ENCODE measurements at regions not wholly inside any gene's neighbourhood (a gene's known extent, or its start where the extent isn't known, plus 50 kb on each side); places are given as distances from the start of the nearest gene placed in this dataset.

DNA sequence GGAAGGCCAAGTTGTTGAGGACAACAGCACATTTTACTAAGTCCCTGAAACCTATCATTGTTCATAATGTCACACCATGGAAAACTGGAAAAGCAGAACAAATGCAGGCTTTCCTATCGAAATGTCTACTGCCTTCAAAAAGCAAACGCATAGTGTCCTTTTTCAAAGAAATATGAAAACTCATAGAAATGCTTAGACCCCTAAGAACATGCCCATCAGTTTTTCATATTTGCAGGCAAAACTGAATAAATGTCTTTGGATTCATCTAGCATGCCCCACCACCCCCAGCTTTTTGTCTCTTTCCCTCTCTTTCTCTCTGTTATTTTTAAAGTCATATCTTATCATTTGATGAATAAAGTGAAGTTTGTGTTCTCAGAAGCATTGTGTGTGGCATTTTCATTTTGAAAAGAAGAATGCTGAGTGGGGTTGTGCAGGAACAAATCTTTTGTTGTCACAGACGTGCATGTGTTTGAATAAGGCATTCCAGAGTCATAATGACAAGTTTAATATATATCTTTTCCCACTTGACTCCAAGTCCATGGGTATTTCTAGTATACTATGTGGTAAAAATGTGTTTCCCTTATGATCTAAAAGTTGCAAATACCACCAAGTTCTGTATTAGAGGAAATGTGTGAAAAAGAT lies 2180.0 kb upstream of the PIK3C3 start:
- no peak for DNase-seq (ENCODE audit: low read depth in 4 of 4, low spot score in 3 of 4)

DNA sequence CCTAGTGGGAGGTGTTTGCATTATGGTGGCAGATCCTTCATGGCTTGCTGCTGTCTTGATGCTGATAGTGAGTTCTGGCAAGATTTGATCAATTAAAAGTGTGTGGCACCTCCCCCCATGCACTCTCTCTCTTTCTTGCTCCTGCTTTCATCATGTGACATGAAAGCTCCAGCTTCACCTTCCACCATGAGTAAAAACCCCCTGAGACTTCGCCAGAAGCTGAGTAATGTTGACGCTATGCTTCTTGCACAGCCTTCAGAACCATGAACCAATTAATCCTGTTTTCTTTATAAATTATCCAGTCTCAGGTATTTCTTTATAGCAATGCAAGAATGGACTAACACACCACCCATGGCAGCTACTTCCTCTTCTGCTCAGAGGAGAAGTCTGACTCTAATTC lies 2181.4 kb upstream of the PIK3C3 start:
- no peak for DNase-seq (ENCODE audit: low read depth in 4 of 4, low spot score in 3 of 4)

DNA sequence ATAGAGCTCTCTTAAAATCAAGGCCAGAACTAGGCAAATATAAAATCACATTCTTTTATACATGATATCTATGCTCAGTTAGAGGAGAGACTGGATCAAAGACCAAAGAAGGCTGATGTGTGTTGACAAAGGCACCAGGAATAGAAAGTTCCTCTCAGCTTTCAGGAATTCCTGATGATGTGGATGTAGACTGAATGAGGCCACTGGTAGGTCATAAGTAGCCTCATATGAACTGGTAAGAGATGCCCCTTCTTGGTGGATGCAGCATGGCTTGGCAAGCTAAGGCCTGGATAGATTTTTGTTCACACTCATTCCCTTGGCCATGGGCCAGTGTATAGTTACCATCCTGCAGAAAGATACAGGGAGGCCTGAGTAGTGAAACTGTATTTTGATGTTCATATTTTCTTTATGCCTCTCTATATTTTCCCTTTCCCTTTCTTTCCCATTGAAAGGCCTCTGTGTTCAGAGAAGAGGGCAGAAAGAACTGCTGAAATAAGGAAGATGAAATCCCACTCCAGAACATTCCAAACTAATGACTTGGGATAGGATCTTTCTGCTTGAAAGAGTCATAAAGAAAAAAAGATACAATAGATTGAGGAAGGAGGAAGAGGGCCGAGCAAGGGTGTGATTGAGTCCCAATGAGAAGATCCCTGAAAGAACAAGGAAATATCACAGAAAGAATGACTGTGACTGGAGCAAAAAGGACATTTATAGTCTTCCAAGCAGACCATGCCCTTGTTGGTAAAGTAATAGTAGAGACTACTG lies 2182.7 kb upstream of the PIK3C3 start:
- no peak for DNase-seq (ENCODE audit: low read depth in 4 of 4, low spot score in 3 of 4)

DNA sequence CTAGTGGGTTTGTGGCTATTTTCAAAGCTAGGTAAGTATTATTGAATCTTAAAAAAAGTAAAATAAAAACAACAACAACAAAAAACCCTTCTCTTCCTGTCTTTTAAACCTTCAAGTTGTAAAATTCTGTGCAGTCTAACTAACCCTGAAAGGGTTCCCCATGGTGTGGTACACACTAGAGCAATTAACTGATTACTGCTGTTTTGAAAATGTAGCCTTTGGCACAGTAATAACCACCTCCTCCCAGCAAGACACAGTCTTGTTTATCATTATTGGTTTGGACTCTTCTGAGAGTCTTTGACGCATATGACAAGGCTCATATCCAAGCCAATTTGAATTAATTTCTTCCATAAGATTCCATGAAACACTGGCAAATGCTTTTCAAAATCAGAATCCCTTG lies 2184.6 kb upstream of the PIK3C3 start:
- no peak for DNase-seq (ENCODE audit: low read depth in 4 of 4, low spot score in 3 of 4)

DNA sequence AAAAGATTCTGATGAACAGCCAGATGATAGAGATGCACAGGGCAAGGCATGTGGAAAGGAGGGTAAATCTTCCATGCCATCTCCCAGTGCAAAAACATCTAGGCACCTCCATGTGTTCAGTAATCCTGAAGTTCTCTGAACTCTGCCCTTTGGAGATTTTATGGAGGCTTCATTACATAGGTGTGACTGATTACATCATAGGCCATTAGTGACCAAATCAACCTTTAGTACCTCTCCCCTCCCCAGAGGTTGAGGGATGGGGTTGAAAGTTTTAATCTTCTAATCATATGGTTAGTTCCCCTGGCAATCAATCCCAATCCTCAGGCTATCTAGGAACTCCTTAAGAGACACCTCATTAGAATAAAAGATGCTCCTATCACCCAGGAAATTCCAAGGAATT lies 2190.2 kb upstream of the PIK3C3 start:
- no peak for DNase-seq (ENCODE audit: low read depth in 4 of 4, low spot score in 3 of 4)

DNA sequence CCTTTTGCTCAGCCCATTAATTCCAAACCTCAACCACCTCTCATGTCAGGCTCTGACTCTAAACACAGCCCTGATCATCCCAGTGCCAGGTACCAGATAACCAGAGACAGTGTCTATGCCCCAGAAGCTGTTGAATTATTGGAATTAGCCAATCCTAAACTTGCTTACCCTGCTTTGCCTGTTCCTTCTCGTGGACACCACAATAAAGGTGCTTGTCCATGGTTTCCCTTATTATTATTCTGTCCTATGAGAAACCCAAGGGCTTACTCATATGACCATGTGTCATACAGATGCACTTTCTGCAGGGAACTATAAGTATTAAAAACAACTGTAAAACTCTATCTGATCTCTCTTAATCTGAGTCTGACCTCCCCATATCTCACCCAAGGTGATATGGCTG lies 2193.8 kb upstream of the PIK3C3 start:
- DNase-seq (ENCODE audit: low read depth in 4 of 4, low spot score in 3 of 4) = no peak

DNA sequence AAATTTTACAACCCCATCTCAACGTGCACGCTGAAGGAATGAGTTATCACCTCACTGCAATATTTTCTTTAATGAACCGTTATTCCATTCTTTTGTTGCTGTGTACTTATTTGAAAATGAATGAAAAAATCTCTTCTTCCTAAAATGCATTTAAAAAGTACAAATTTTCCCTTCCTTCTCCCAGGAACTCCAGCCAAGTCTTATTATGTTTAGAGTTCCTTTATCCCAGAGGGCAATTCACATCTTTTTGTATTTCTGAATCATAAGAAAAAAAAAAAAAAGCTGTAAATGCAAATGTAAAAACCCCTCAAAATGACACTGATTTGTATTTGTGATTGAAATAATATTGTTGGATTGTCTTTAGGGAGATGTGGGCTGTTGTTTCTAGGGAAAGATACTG lies 2194.3 kb upstream of the CELF4 start:
- DNase-seq (ENCODE audit: low read depth in 4 of 4, low spot score in 3 of 4) = no peak

DNA sequence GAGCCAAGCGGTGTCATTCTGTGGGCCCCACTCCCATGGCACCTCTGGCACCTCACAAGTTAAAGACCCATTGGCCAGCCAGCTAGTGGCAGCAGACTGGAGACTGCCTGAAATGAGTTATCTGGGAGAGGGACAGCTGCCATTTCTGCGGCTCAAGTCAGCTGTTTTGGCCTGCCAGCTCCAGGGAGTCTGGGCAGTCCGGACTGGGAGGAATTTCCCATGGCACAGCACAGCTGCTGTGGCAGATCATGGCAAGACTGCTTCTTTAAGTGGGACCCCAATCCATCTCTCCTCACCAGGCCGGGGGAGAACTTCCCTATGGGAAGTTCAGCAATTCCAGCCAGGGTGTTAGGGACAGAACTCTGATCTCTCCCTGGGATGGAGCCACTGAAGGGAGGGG lies 2187.6 kb upstream of the CELF4 start:
- DNase-seq (ENCODE audit: low read depth in 4 of 4, low spot score in 3 of 4) = no peak

DNA sequence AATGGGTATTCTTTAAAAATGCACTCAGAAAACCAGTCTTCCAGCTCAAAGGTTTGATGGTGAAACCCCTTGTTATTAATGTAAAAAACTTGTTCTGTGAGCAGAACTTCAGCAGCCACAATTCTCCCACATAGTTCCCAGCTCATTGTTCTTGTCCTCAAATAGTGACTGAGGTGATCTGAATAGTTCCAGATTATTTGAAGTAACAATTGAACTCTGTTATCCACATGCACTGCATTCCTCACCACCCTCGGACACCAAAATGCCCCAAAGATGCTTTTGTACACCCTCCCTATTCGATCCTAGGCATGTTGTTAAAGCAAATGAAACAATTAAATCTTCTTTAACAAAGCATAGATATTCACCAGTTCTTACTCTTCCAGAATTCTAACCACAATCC lies 2186.8 kb upstream of the CELF4 start:
- DNase-seq (ENCODE audit: low read depth in 4 of 4, low spot score in 3 of 4) = no peak

DNA sequence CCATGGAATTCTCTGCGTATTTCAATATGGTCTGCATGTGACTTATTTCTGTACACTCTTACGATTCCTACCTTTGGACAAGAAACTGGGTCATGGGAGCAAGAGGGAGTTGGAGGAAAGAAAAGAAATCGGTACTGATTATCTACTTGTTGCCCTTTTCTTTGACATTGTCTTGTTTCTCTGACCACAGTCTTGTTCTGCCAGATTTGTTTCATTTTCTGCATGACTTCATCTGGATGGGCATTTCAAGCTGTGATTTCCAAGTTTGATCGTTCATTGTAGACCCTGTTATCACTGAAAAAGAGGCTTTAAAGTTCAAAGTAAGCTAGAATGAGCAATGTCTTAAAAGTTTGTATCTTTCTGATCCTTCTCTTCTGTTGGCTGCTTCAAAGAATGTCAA lies 2186.3 kb upstream of the CELF4 start:
- DNase-seq (ENCODE audit: low read depth in 4 of 4, low spot score in 3 of 4) = no peak

DNA sequence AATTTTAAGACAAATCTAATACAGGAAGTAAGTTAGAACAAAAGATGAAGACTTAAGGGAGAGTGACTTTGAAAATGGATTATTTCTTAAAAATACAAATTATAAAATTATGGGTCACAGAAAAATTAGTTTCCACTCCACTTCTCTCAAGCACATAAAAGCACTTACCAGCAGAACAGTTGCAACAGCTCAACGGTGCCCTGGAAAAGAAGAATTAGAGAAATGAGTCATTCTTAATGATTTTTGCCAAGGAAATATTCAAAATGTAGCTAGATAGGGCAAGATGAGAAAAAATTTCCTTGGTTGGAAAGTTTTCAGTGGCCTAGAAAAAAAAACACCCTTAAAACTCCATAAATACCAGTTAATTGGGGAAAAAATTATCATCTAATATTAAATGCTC lies 2185.6 kb upstream of the CELF4 start:
- DNase-seq (ENCODE audit: low read depth in 4 of 4, low spot score in 3 of 4) = no peak

DNA sequence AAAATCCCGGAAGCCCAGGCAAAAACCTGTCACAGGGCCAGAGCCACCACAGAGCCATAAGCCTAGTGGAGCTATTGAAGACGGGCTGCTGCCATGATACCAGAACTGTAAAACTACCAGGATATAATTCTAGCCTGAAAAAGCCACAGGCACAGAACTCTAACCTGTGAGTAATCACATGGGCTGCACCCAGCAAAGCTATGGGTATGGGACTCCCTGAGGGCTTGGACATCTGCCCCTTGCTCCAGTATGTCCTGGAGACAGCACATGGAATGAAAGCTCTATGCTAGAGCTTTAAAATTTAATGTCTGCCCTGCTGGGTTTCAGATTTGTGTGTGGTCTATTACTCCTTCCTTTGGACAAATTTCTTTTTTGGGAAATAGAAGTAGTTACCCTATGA lies 2183.6 kb upstream of the CELF4 start:
- DNase-seq (ENCODE audit: low read depth in 4 of 4, low spot score in 3 of 4) = no peak

DNA sequence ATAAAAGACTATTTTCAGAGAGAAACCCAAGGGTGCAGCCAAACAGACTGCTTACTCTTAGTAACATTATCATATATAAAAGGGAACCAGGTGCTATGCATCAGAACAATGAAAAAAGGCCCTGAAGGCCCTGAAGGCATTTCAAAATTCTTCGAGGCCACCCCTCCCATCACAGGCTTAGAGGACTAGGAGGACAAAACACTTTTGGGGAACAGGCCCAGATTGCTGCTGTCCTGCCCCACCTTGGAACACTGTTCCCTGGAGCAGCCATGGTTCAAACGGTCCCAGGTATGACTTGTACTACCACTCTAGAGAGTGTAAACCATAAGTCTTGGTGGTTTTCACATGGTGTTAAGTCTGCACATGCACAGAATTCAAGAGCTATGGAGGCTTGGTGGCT lies 2183.1 kb upstream of the CELF4 start:
- DNase-seq (ENCODE audit: low read depth in 4 of 4, low spot score in 3 of 4) = no peak

DNA sequence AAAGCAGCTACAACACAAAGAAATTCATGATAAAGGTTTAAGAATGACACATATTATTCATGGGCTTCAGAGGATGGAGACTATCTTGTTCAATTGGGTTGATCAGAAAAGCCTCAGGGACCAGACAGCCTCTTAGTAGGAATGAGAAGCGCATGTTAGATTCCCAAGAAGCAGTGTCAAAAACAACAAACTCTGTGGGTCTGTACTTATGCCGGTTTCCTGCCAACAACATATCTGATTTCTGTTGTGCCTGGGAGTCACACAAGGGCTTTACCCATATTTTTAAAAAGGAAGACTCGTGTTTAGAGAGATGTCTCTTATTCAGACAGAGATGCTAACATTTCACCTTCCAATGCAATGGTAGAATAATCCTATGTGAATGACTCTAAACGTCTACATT lies 2180.6 kb upstream of the CELF4 start:
- no peak for DNase-seq (ENCODE audit: low read depth in 4 of 4, low spot score in 3 of 4)

DNA sequence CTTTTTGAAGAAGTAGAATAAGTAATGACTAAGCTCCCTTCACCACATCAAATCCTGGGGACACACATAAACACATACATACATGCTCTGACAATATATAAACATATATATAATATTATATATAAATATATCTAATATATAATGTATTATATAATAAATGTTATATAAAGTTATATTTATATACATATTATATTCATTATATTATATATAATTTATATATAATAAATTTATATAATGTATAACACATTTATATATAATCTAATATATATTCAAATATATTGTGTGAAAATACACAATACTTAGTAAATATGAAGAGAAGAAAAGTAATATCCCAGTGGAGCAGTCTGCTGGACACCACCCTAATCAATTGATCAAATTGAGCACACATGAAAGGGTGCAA lies 2177.9 kb upstream of the CELF4 start:
- no peak for DNase-seq (ENCODE audit: low read depth in 4 of 4, low spot score in 3 of 4)

DNA sequence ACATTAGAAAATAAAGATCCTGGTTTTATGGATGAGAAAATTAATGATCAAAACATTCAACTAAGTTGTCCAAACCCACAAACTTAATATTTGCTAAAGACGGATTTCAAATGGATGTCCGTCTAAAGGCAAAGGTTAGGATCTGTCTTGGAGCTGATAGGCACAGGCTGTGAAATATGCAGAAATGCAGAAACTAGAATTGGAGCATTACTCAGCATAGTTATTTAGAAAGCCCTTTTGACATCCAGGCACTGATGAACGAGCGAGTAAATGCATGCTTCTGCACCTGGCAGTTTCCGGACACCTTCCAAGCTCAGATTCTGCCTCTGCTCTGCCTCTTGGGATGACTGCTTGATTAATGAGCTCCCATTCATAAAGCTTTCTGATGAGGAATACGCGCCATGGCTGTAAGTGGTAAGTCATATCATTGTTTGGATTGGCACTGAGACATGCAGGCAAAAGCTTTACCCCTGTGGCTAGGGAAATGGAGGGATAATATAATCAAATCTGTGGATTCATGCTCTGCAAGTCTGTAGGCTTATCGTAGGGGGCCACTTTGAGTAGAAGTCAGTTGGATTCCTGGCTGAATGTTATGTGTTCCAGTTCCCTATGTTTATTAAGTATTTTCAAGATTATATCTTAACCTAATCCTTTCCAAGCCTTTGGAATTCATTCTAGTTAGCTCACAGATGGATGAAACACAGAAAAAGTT lies 2176.3 kb upstream of the CELF4 start:
- DNase-seq (ENCODE audit: low read depth in 4 of 4, low spot score in 3 of 4) = no peak

DNA sequence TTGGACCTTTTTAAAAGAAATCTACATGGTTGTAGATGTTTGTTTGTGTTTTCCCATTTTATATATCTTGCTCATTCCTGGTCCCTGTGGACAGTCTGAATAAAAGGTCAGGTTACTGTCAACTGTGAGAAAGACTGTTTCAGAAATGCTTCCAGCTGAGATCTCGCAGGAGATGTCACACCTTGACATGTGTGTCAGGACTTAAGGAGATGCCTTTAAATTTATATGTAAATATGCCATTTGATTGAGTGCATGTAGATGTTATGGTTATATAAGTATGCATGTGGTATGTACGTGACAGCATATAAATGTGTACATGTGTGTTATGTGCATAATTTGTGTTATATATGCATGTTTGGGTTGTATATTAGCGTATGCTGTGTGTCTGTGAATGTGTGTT lies 2172.3 kb upstream of the CELF4 start:
- no peak for DNase-seq (ENCODE audit: low read depth in 4 of 4, low spot score in 3 of 4)

DNA sequence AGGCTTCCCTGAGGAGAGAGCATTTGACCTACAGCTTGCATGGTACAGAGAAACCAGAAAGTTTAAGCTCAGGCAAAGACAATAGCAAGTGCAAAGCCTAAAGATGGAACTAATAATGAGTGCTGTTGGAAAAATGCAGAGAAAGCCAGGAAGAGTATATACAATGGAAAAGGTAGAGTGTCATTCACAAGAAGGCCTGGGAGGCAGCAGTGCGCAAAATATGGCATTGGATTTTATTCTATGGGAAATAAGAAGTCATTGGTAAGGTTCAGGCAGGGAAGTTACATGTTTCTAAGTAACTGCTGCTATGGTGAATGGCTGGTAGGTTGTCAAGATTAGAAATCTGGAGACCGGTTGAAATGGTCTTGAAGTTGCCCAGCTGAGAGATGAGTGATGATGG lies 2167.3 kb upstream of the CELF4 start:
- DNase-seq (ENCODE audit: low read depth in 4 of 4, low spot score in 3 of 4) = no peak

DNA sequence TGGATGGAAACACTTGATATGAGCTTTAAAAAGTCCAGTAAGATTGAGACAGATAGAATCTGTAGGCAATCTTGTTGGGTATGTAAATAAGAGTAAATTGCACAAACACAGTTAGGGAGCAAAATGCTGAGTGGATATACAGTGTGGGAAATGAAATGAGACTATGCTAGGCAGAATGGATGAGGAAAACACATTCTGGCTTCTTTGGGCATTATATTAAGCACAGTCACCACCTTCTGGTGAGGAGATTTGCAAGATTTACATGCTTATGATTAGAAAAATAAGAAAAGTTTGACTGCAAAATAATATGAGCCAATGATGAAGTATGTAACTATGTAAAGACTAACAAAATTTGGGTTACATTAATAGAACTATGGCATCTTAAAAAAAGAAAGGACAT lies 2165.0 kb upstream of the CELF4 start:
- no peak for DNase-seq (ENCODE audit: low read depth in 4 of 4, low spot score in 3 of 4)

DNA sequence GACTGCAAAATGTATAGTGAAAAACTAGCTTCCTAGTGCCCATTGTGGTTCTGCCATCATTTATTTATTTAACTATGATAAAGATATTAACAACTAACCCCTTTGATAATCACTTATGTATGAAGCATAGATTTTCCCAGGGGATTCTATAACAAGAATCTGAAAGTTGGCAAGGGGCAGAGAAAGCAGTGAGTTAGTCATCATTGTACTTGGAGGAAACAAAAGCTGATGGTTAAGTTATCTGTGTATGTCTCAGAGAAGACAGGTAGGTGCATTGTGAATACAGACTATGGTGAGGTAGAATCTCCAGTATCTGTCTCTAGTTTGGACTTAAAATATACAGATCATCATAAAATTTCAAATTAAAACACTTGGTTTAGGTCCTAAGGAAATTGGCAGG lies 2159.1 kb upstream of the CELF4 start:
- no peak for DNase-seq (ENCODE audit: low read depth in 4 of 4, low spot score in 3 of 4)

DNA sequence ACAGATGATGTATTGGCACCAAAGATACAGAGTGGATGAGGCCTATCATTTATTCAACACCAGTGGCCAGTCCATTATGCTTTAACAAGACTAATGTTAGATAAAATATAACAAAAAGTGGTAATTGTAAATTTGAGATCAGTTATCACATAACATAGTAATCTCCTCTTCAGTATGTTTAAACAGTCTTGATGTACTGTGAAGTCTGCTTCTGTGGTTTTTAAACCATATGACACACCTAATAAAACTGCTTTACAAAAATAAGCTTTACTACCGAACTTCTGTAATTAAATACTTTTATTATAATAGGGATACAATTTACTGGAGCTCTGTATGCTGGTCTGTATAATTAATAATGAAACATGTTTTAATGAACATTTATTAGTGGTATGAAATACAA lies 2156.1 kb upstream of the CELF4 start:
- DNase-seq (ENCODE audit: low read depth in 4 of 4, low spot score in 3 of 4) = no peak

DNA sequence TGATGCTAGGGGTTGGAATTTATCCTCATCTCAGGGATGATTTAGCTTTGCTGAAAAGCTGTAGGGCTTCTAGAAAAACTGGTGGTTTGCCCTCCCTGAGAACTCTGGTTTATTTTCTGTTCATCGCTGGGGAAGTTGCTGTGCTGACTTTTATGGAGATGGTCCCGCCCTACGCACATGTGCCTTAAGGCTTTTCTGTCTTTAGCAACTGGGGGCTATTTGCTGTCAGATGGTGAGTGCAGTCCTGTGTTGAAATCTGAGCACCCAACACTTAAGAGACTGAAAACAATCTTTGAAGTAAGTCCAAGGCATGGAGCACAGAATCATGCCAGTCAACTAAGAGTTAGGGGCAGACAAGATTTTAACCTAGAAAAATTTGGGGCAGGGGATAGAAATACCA lies 2148.4 kb upstream of the CELF4 start:
- DNase-seq (ENCODE audit: low read depth in 4 of 4, low spot score in 3 of 4) = no peak

All from right renal pelvis (tissue), 4 donors.